ENCODE measurements at regions not wholly inside any gene's neighbourhood (a gene's known extent, or its start where the extent isn't known, plus 50 kb on each side); places are given as distances from the start of the nearest gene placed in this dataset.

DNA sequence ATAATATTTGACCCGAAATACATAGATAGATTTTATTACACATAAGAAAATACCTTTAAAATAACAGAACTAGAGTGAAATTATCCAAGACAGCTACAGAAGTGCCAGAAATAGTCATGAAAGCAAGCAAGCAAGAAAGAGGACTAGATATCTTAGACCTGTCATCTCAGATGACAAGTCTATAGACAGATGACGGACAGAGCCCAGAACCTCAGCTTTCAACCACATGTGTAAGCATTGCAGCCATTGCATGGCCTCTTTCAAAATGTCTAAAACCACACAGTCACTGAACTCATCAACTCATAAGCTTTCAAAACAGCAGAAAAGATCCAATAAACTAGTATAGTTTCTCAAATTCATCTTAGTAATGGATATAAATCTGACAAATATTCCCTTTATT, 59.8 kb upstream of the FHIT start:
- DNase-seq: no peak

GRCh38 chr3:61315871-61316270, 64.6 kb upstream of the FHIT start:
- no peak for DNase-seq

- no peak for DNase-seq
Measured at GRCh38 chr3:61323094-61323493, 71.8 kb upstream of the FHIT start.

- DNase-seq: no peak
Measured at GRCh38 chr3:61331929-61332552, 80.8 kb upstream of the FHIT start.

DNA sequence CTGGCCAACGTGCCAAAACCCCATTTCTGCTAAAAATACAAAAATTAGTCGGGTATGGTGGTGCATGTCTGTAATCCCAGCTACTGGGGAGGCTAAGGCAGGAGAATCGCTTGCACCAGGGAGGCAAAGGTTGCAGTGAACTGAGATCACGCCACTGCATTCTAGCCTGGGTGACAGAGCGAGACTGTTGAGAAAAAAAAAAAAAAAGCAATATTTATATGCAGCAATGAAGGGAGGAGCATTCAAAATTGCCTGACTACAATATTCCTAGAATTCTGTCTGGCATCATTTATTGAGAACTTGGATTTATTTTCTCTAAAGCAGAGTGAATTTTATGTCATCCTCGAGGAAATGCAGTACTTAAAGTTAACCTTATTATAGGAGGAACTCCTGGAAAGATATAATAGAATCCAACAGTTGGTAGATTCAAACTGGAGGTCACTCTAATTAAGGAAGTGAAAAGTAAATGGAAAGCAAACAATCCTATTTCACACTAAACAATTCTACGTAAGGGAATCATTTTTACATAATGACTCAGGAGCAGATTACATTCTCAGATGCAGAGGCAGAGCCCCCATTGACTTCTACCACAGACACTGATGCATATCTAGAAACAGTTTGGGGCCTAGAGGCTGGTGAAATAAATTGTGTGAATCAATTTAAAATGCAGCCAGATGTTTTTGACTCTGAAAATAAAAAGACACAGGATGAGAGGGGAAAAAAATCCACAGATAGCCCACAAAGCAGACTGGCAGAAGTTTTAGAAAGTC, 82.1 kb upstream of the FHIT start:
- no peak for DNase-seq

DNA sequence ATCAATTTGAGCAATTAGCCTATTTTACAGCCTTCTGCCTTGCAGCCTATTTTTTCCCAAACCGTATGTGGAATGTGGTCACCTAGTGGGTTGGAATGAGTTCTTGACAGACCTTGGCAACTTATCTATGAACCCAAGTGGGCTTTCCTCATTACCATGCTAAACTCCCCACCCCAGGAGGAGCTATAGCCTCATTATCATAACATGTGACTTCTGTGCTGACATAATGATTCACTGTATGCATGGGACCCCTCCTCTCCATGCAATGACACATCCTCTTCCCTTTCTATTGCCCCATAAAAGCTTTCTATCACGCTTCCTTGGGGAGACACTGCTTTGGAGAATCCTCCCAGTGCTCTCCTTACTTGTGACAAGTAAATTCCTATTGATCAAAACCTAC, 83.5 kb upstream of the FHIT start:
- no peak for DNase-seq

DNA sequence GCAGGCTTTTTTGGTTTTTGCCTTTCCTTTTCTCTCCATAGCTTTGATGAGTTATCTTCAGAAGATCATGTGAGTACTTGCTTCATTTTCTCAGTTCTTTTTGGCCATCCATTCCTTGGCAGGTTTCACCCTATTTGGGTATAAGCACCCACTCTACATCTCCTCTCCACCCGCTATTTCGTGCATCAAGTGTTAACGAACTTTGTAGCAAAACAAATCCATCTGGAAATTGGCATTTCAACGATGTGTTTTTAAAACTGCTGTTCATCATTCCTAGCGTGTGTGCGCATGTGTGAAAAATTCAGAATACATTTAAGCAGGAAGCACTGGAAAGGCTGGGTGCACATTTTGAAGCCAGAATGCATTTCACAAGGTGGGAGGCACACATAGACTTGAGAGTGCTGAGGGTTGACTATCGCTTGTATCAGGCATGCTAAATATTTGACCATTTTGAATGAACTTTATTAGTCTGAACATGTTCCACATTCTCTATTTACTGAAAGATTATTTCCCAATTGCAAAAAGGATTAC, 89.7 kb upstream of the FHIT start:
- no peak for DNase-seq

- no peak for DNase-seq
Measured at GRCh38 chr3:61343543-61343942, 92.3 kb upstream of the FHIT start.

- no peak for DNase-seq
Measured at GRCh38 chr3:61345020-61345419, 93.8 kb upstream of the FHIT start.

GRCh38 chr3:61347981-61348380, 96.7 kb upstream of the FHIT start:
- DNase-seq: no peak

DNA sequence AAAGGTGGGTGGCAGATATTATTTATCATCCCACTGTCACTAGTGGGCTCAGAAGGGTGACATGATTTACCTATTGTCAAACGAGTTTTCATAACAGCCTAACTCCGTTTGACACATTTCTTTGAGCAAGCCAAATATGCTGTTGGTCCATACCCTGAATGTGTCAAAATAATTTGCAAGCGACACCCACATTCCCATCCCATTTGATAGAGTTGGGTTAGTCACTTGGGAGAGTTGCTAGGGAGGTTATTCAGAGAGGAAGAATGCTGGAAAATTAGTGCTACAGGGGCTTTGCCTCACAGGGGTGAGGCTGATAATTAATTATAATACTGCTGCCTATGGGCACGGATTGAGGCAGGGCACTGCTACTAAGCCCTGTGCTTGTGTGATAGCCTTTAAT, 98.5 kb upstream of the FHIT start:
- no peak for DNase-seq

DNA sequence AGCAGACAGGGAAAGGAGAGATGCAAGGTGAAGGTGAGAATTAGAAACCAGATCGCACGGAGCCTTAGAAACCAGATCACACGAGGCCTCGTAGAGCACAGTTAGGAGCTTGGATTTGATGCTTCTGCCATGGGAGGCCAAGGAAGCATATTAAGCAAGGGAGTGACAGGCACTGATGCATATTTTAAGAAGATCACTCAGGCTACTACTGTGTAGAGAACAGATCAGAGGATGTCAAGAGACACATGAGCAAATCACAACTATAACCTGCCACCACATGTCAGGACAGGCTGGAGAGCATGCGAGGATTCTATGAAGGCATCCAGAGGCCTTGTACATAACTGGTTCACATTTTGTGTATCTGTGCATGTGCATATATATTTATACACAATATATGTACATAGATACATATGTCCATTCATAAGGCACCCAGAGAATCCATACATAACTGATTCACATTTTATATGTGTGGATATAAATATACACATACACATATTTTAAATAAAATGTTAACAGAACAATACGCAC, 99.6 kb upstream of the FHIT start:
- no peak for DNase-seq

- DNase-seq: no peak
Measured at GRCh38 chr3:61352306-61352705, 101.1 kb upstream of the FHIT start.

DNA sequence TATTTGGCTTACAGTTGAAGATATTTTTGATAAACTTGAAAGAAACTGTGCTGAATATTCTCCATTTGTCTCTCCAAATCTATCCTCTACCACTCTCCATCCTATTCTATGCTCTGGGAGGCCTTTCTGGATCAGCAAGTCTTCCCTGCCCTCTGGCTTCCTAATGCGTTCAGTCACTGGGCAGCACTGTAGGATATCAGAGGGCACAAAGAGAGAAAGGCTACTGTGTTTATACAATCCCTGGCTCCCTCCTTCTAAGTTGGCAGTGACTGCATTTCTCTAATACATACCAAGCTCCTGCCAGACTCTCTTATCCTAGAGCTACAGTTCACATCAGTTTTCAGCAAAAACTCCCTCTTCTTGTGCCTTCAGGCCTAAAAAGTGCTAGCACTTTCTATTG, 102.1 kb upstream of the FHIT start:
- DNase-seq: no peak

- DNase-seq: no peak
Measured at GRCh38 chr3:61354604-61355003, 103.4 kb upstream of the FHIT start.

DNA sequence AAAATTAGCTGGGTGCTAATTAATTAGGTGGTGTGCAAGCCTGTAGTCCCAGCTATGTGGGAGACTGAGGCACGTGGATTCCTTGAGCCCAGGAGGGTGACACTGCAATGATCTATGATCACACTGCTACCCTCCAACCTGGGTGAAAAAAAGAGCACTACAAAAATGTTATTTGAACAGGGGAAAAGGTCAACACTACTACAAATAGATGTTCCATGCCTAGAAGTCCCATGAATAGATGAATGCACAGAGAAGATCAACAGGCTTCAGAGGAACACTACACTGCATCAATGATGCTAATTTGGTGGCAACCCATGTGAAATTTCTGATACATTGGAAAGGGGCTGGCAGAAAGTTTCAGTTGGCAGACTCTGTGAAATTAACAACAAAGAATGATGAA, 105.4 kb upstream of the FHIT start:
- no peak for DNase-seq

DNA sequence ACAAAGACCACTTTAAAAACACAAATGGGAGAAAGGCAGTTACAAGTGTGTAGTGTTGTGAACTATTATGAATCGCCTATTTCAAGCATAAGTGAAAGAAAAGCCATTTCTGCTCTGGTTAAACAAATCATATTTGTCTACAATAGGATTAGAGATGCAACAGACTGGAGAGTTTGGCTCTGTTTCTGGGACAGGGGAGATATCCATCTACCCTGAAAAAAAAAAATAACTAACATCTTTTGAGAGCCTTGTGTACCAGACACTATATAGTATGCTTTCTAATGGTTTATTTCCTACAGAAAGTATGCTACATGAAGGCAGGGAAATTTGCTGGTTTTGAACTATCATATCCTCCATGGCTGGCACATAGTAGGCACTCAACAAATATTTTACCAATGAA, 106.7 kb upstream of the FHIT start:
- DNase-seq: no peak

DNA sequence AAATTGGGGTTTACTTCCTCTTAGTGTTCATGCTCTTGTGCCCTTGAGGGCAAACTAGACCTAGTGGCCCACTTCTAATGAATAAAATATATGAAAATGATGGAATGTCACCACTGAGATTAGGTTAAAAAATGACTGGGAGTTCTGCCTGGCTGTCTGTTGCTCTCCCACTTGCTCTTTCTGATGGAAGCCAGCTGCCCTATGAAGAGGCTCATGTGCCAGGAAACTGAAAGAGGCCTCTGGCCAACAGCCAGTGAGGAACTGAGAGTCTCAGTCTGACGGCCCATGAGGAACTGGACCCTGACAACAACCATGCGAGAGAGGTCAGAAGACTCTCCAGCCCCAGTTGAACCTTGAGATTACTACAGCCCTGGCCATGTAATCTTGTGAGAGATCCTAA, 107.1 kb upstream of the FHIT start:
- DNase-seq: no peak

DNA sequence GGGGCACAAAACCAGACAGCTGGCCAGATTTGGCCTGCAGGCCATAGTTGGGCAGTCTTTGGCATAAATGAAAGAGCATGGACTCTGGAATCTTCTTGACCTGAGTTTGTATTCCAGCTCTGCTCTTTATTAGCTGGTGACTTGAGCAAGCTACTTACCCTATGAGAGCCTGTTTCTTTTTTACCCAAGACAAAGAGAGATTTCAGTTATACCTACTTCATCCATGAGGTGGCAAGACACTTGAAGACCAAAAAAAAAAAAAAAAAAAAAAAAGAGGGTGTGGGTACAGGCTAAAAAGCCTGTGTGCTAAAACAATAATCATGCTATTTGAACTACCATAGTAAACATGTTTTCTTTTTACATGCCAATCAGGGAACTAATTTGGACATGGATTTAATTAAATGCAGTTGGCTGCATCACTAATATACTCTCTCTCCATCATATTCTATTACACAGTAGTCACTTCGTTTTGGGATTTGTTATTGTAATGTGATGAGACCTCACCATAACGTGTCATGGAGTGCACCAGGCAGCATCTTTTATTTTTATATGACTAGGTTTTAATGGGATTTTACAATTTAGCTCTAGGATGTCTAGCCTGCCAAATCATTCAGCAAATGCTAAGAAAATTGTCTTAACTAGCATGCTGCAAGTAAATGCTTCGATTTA, 109.2 kb upstream of the FHIT start:
- DNase-seq: no peak

DNA sequence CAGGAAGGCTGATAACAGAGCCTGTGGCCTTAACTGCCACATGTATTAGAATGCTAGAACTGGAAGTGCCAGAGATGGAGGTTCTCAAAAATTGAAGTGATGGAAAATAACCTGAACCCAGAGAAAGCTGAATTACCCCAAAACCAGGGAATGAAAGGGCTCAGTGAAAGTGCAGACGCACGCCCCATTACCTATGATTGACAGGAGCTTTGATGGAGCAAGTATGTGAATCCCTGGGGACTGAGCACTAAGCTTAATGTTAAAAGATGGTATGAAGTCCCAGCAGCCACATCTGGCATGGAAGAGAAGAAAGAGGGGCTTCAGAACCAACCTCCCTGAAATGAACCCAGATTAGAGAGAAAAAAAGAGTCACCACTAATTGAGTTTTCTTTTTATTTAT, 118.4 kb upstream of the FHIT start:
- DNase-seq: no peak

DNA sequence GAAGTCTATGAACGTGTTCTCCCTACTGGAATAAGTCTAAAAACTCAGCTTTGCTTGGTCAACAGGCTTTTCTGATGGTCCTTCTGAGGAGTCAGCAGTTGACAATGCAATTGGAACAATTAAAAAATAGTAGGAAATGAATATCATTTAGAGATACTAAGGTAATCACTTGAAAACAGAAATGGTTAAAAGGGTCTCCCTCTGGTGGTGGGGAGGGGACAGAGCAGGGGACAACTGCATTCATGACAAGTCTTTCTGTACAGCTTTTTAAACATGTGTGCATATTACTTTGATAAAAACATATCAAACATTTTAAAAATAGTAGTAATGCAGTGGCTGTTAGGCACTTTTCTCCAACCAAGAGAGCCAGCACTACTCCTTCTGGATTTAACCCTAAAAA, 119.9 kb upstream of the FHIT start:
- DNase-seq: peak; percentile 35

DNA sequence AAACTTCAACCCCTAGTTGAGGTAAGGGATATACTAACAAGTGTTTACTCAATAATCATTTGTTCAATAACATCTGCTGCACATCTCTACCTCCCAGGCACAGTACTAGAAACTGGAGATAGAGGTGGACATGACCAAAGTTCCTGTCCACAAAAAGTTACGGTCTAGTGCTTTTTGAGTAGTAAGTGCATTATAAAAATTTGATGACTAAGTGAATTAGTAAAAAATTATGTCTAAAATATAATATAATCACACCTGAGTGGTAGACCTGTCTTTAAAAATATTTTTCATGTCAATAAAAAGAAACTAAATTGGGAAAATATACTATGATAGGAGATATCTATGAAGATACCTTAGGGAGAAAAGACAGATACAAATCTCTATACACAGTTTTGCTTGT, 121.5 kb upstream of the FHIT start:
- DNase-seq: no peak

GRCh38 chr3:61378311-61378710, 127.1 kb upstream of the FHIT start:
- no peak for DNase-seq
